ENCODE measurements at regions not wholly inside any gene's neighbourhood (a gene's known extent, or its start where the extent isn't known, plus 50 kb on each side); places are given as distances from the start of the nearest gene placed in this dataset.

DNA sequence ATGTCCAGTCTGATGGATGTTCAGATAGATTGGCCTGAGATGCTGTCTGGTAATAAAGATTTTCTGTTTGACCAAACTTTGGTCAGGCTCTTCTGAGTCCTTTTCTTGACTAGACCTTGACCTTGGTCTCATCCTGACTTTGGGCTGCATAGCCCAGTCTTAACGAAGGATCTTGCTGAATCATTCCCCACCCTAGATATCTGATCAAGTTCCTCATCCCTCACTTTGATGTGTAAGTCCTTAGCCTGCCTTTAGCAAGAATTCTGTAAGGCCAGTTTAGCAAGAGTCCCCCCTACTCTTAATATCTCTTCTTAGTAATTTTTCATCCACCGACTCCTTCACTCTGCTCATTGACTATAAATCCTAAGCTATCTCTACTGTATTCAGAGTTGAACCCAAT, 244.4 kb upstream of the JADE1 start:
- TF ChIP-seq, protein P1, sequence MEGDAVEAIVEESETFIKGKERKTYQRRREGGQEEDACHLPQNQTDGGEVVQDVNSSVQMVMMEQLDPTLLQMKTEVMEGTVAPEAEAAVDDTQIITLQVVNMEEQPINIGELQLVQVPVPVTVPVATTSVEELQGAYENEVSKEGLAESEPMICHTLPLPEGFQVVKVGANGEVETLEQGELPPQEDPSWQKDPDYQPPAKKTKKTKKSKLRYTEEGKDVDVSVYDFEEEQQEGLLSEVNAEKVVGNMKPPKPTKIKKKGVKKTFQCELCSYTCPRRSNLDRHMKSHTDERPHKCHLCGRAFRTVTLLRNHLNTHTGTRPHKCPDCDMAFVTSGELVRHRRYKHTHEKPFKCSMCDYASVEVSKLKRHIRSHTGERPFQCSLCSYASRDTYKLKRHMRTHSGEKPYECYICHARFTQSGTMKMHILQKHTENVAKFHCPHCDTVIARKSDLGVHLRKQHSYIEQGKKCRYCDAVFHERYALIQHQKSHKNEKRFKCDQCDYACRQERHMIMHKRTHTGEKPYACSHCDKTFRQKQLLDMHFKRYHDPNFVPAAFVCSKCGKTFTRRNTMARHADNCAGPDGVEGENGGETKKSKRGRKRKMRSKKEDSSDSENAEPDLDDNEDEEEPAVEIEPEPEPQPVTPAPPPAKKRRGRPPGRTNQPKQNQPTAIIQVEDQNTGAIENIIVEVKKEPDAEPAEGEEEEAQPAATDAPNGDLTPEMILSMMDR (IDR thresholded peaks at IDR 0.05; ENCODE audit: poor library complexity) = no peak
- TF ChIP-seq EZH2 (IDR thresholded peaks at IDR 0.05; ENCODE audit: borderline replicate concordance) = no peak

Measured in hepatocyte (in vitro differentiated cells).